GM23338 (cell line): ENCODE measurements at regions not wholly inside any gene's neighbourhood (a gene's known extent, or its start where the extent isn't known, plus 50 kb on each side); places are given as distances from the start of the nearest gene placed in this dataset.

ENCODE experiments used
- ATAC-seq: fragments of 200-7000 bp; cut with Tn5 transposase; 3 replicates; pipeline ENCODE4 v1.9.1; 2020
- DNase-seq: peaks from one replicate; pipeline ENCODE4 v3.0.0-alpha.2; 2015; ENCODE audit warnings: low spot score
- H2AFZ ChIP-seq: fragments of 200-600 bp; sonication (generic); 2 replicates; pipeline ENCODE4 v1.8.0; 2016; ENCODE audit warnings: antibody characterized with exemption, mild to moderate bottlenecking, moderate library complexity
- H3F3A ChIP-seq: fragments of 200-600 bp; sonication (generic); replicated peaks from 2 replicates; pipeline ENCODE4 v1.8.0; 2017; ENCODE audit warnings: antibody characterized with exemption, mixed run types, low read depth
- H3K27ac ChIP-seq: fragments of 200-600 bp; sonication (generic); 2 replicates; pipeline ENCODE4 v1.6.1; 2016; ENCODE audit warnings: low read depth
- H3K27me3 ChIP-seq: fragments of 200-600 bp; sonication (generic); 2 replicates; pipeline ENCODE4 v1.8.0; 2016; ENCODE audit warnings: mild to moderate bottlenecking, mixed run types, moderate library complexity; ENCODE audit not compliant: insufficient read depth
- H3K36me3 ChIP-seq: fragments of 200-600 bp; sonication (generic); 2 replicates; pipeline ENCODE4 v1.8.0; 2016; ENCODE audit warnings: mild to moderate bottlenecking; ENCODE audit not compliant: insufficient read depth
- H3K4me1 ChIP-seq: fragments of 200-600 bp; sonication (generic); 2 replicates; pipeline ENCODE4 v1.8.0; 2016; ENCODE audit warnings: mild to moderate bottlenecking, moderate library complexity; ENCODE audit not compliant: insufficient read depth
- H3K4me2 ChIP-seq: fragments of 200-600 bp; sonication (generic); 2 replicates; pipeline ENCODE4 v1.7.1; 2017; ENCODE audit warnings: mixed run types
- H3K4me3 ChIP-seq: fragments of 200-600 bp; sonication (generic); 2 replicates; pipeline ENCODE4 v1.6.1; 2016; ENCODE audit warnings: mixed run types
- H3K79me2 ChIP-seq: fragments of 200-600 bp; sonication (generic); replicated peaks from 2 replicates; pipeline ENCODE4 v1.8.0; 2017; ENCODE audit warnings: mild to moderate bottlenecking; ENCODE audit not compliant: insufficient read depth
- H3K9me2 ChIP-seq: fragments of 200-600 bp; sonication (generic); 2 replicates; pipeline ENCODE4 v1.8.0; 2017; ENCODE audit not compliant: insufficient read depth
- H4K20me1 ChIP-seq: fragments of 200-600 bp; sonication (generic); replicated peaks from 2 replicates; pipeline ENCODE4 v1.8.0; 2017; ENCODE audit warnings: mild to moderate bottlenecking; ENCODE audit not compliant: insufficient read depth
- H3K27ac Mint-ChIP-seq: 2 replicates; pipeline ENCODE4 v1.8.0; 2020; ENCODE audit warnings: inconsistent platforms, mild to moderate bottlenecking, moderate library complexity, mixed read lengths
- H3K27me3 Mint-ChIP-seq: 3 replicates; pipeline ENCODE4 v1.8.0; 2022; ENCODE audit warnings: low read depth, mild to moderate bottlenecking, moderate library complexity, mixed read lengths, inconsistent platforms; ENCODE audit not compliant: insufficient read depth, poor library complexity
- H3K36me3 Mint-ChIP-seq: 3 replicates; pipeline ENCODE4 v1.8.0; 2021; ENCODE audit warnings: low read depth, mild to moderate bottlenecking, inconsistent platforms, moderate library complexity, mixed read lengths
- H3K4me1 Mint-ChIP-seq: 3 replicates; pipeline ENCODE4 v1.8.0; 2020; ENCODE audit warnings: mild to moderate bottlenecking, inconsistent platforms, mixed read lengths
- H3K4me3 Mint-ChIP-seq: 3 replicates; pipeline ENCODE4 v1.8.0; 2021; ENCODE audit warnings: moderate library complexity, mild to moderate bottlenecking, inconsistent platforms, mixed read lengths
- H3K9me3 Mint-ChIP-seq: 3 replicates; pipeline ENCODE4 v1.8.0; 2020; ENCODE audit warnings: moderate library complexity, mild to moderate bottlenecking, inconsistent platforms, mixed read lengths
- CREB1 ChIP-seq: fragments of 250-450 bp; sonication (Bioruptor Pico); IDR thresholded peaks from 2 replicates; pipeline ENCODE4 v1.5.0; 2020; ENCODE audit warnings: low read depth, mild to moderate bottlenecking, moderate library complexity
- CTCF ChIP-seq, 2 experiments: fragments of 200-600 bp in 1 of 2; sonication (generic) in 1 of 2; conservative IDR thresholded peaks; 2 replicates each; pipeline versions ENCODE4 v1.5.1 to v1.6.1; 2016 to 2017; ENCODE audit warnings: antibody characterized with exemption in 2 of 2, low read depth in 2 of 2, mild to moderate bottlenecking in 2 of 2, moderate library complexity in 1 of 2
- EZH2 ChIP-seq: fragments of 200-600 bp; sonication (generic); IDR thresholded peaks from one replicate; pipeline ENCODE4 v1.8.0; 2017; ENCODE audit warnings: antibody characterized with exemption, mild to moderate bottlenecking, low read depth; ENCODE audit not compliant: unreplicated experiment
- EZH2phosphoT487 ChIP-seq: fragments of 200-600 bp; sonication (generic); IDR thresholded peaks from one replicate; pipeline ENCODE4 v1.8.1; 2018; ENCODE audit warnings: antibody characterized with exemption; ENCODE audit not compliant: unreplicated experiment
- REST ChIP-seq: IDR thresholded peaks from one replicate; pipeline ENCODE4 v1.6.1; 2018; ENCODE audit warnings: antibody characterized with exemption; ENCODE audit not compliant: unreplicated experiment
- ZNF114 ChIP-seq: fragments of 250-450 bp; sonication (Bioruptor Pico); IDR thresholded peaks from 2 replicates; pipeline ENCODE4 v1.5.0; 2020; ENCODE audit warnings: mild to moderate bottlenecking, moderate library complexity
- ZNF331 ChIP-seq: fragments of 250-450 bp; sonication (Bioruptor Pico); IDR thresholded peaks from 2 replicates; pipeline ENCODE4 v1.5.0; 2020; ENCODE audit warnings: low read depth, mild to moderate bottlenecking, moderate library complexity
- ZNF462 ChIP-seq: fragments of 250-450 bp; sonication (Bioruptor Pico); IDR thresholded peaks from 2 replicates; pipeline ENCODE4 v1.5.0; 2020; ENCODE audit warnings: mild to moderate bottlenecking, moderate library complexity

GRCh38 chr5:155989879-155990278 lies 337.1 kb upstream of the SGCD start:
- Histone ChIP-seq H3K79me2 (no peaks in the 10 kb centered on the region), H3K36me3 (no peaks in the 10 kb centered on the region), H3K27ac (no peak overlapping the region), H3K27me3 (no peaks in the 10 kb centered on the region), H4K20me1 (no peaks in the 10 kb centered on the region; the same call in 1 of the 2 replicates), H3K4me3 (no peak overlapping the region), H3K9me2 (no peaks in the 10 kb centered on the region), H3F3A (no peaks in the 10 kb centered on the region), H3K4me2 (no peak overlapping the region), H3K4me1 (no peaks in the 10 kb centered on the region), H2AFZ (no peak overlapping the region)
- no peak overlapping the region for H3K4me3 Mint-ChIP-seq
- no peak for TF ChIP-seq EZH2
- TF ChIP-seq ZNF331 (CRISPR knock-in tag), result no peak
- TF ChIP-seq CTCF (conservative IDR thresholded peaks at IDR 0.05; ENCODE audit: low read depth in 2 of 2), result no peak
- TF ChIP-seq REST, result no peak
- no peak for TF ChIP-seq ZNF462 (CRISPR knock-in tag)
- TF ChIP-seq EZH2phosphoT487, result no peak
- no peak for TF ChIP-seq CREB1 (CRISPR knock-in tag)
- TF ChIP-seq ZNF114 (CRISPR knock-in tag), result no peak
- ATAC-seq (no peak), DNase-seq (no peak)
- H3K4me1 Mint-ChIP-seq, result no peaks in the 10 kb centered on the region
- no peaks in the 10 kb centered on the region for H3K36me3 Mint-ChIP-seq
- peaks cover 3% of the 10 kb centered on the region; the same call in 1 of the 3 replicates for H3K9me3 Mint-ChIP-seq
- no peak overlapping the region for H3K27ac Mint-ChIP-seq
- no peaks in the 10 kb centered on the region for H3K27me3 Mint-ChIP-seq
